ENCODE measurements at regions not wholly inside any gene's neighbourhood (a gene's known extent, or its start where the extent isn't known, plus 50 kb on each side); places are given as distances from the start of the nearest gene placed in this dataset.

GRCh38 chr12:125201090-125201489 is 135.9 kb downstream of the AACS start:
- ChIA-PET CTCF (ENCODE audit: partially characterized antibody) (interaction anchor here (0.8 to 7.9 kb wide), 9 partner anchors 8 to 205 kb away, joined by 3 to 46 read pairs (median 3); no protein-coding TSS in a partner anchor), POLR2A (ENCODE audit: partially characterized antibody) (interaction anchor here (0.9 to 3.4 kb wide), 4 partner anchors 7 to 23 kb away, joined by 3 to 16 read pairs (median 4); no protein-coding TSS in a partner anchor)
- Histone ChIP-seq H3K9me3 (ENCODE audit: insufficient read depth in 2 of 2, low read depth in 1 of 2, low read length in 1 of 2) (peaks cover 3 to 7% of the 10 kb centered on the region in 2 experiments; a peak in 2 of 4 replicates), H3K56ac (replicated peaks; ENCODE audit: insufficient read length, low read depth, low read length) (no peak overlapping the region), H3K23ac (ENCODE audit: insufficient read length) (no peak overlapping the region), H3K9ac (replicated peaks in 1 of 4; ENCODE audit: extremely low read depth in 1 of 4, low read depth in 3 of 4, low read length in 3 of 4) (no peak overlapping the region), H3K27ac (ENCODE audit: low read depth, low read length) (no peak overlapping the region), H3K4me3 (ENCODE audit: extremely low read depth in 1 of 4, insufficient read depth in 2 of 4, low read depth in 3 of 4, low read length in 4 of 4) (no peak overlapping the region), H3K79me1 (ENCODE audit: low read depth, low read length) (peaks cover 8% of the 10 kb centered on the region; the same call in 1 of the 2 replicates), H3K4me1 (replicated peaks in 1 of 4; ENCODE audit: control insufficient read depth in 3 of 4, insufficient read depth in 4 of 4, low read length in 3 of 4) (peaks cover 0 to 7% (median 0%) of the 10 kb centered on the region in 4 experiments; a peak in 2 of 7 replicates), H2BK5ac (ENCODE audit: low read depth, low read length) (no peak overlapping the region), H3K4ac (replicated peaks; ENCODE audit: insufficient read length, low read depth, low read length) (no peak overlapping the region), H2AFZ (ENCODE audit: low read length) (no peak overlapping the region), H2BK12ac (ENCODE audit: low read depth, low read length) (no peak overlapping the region), H3K18ac (ENCODE audit: extremely low read depth, low read length) (no peak overlapping the region), H4K91ac (replicated peaks; ENCODE audit: insufficient read length, low read length) (no peak overlapping the region), H4K8ac (ENCODE audit: extremely low read depth, insufficient read depth, low read length) (no peak overlapping the region), H3K27me3 (replicated peaks in 1 of 4; ENCODE audit: control insufficient read depth in 3 of 4, extremely low read depth in 1 of 4, insufficient read depth in 3 of 4, low read length in 3 of 4) (no peaks in the 10 kb centered on the region), H4K20me1 (replicated peaks in 1 of 2; ENCODE audit: control insufficient read depth in 1 of 2, insufficient read depth in 2 of 2, low read length in 2 of 2) (peaks cover 8 to 13% of the 10 kb centered on the region in 2 experiments), H3K79me2 (ENCODE audit: control insufficient read depth in 1 of 2, insufficient read depth in 2 of 2, low read length in 2 of 2) (peaks cover 13 to 94% of the 10 kb centered on the region in 2 experiments), H3K14ac (ENCODE audit: insufficient read length) (no peak overlapping the region), H2BK20ac (ENCODE audit: low read length) (no peak overlapping the region), H3K23me2 (ENCODE audit: low read depth, low read length) (no peaks in the 10 kb centered on the region), H2BK15ac (ENCODE audit: low read length) (no peak overlapping the region), H2BK120ac (replicated peaks; ENCODE audit: low read depth, low read length) (no peak overlapping the region), H3K4me2 (ENCODE audit: insufficient read depth in 1 of 2, low read depth in 2 of 2, low read length in 2 of 2) (no peak overlapping the region), H4K5ac (ENCODE audit: insufficient read length, low read depth, low read length) (no peak overlapping the region), H3K36me3 (ENCODE audit: control insufficient read depth in 2 of 4, insufficient read depth in 4 of 4, low read length in 3 of 4) (peaks cover 0 to 18% (median 2%) of the 10 kb centered on the region in 4 experiments; a peak in 3 of 8 replicates), H2AK5ac (ENCODE audit: low read depth, low read length) (no peak overlapping the region)
- WGBS, 2 experiments (ENCODE audit: extremely low coverage in 1 of 2, insufficient coverage in 1 of 2, insufficient read length in 1 of 2, insufficient replicate concordance in 2 of 2, low coverage in 1 of 2, low lambda C conversion rate in 2 of 2, missing lambda C conversion rate in 1 of 2): 92% methylated on average over 3 of the region's 3 CpGs; no CpG with 5 or more reads in 1 of the 2 experiments
- FAIRE-seq (no peak), DNase-seq (ENCODE audit: low read depth in 1 of 2, low spot score in 2 of 2) (no peak)
- TF ChIP-seq TBP (IDR thresholded peaks at IDR 0.05; ENCODE audit: low read depth, low read length) (no peak), ATF2 (IDR thresholded peaks at IDR 0.05; ENCODE audit: low read length) (no peak), JUN (IDR thresholded peaks at IDR 0.05; ENCODE audit: low read depth, low read length) (no peak), SP1 (IDR thresholded peaks at IDR 0.05; ENCODE audit: low read depth, low read length) (no peak), SP2 (IDR thresholded peaks at IDR 0.05; ENCODE audit: low read length) (no peak), CHD2 (IDR thresholded peaks at IDR 0.05; ENCODE audit: low read length) (no peak), TAF7 (optimal IDR thresholded peaks at IDR 0.05; ENCODE audit: borderline replicate concordance, low read depth, low read length) (no peak), SUZ12 (IDR thresholded peaks at IDR 0.05; ENCODE audit: low read length) (no peak)
